DMS79 (cell line): ENCODE measurements at regions not wholly inside any gene's neighbourhood (a gene's known extent, or its start where the extent isn't known, plus 50 kb on each side); places are given as distances from the start of the nearest gene placed in this dataset.

Source experiments
- DNase-seq: peaks from one replicate; lab custom pipeline; 2025; lab: John Stamatoyannopoulos, UW

- DNase-seq, result no peak
These were observed 132.3 kb upstream of the CRY1 start for GRCh38 chr12:107225635-107226034.

GRCh38 chr12:107226126-107226525 is 132.8 kb upstream of the CRY1 start:
- DNase-seq, result no peak

GRCh38 chr12:107228076-107228475 is 134.7 kb upstream of the CRY1 start:
- DNase-seq, result no peak

GRCh38 chr12:107229827-107230226 is 136.5 kb upstream of the CRY1 start:
- DNase-seq, result no peak

- DNase-seq, result no peak
These were observed 138.0 kb upstream of the CRY1 start for GRCh38 chr12:107231303-107231702.

GRCh38 chr12:107233551-107233950 is 140.2 kb upstream of the CRY1 start:
- DNase-seq, result no peak

GRCh38 chr12:107235600-107235999 is 142.3 kb upstream of the CRY1 start:
- no peak for DNase-seq

- DNase-seq, result no peak
These were observed 143.6 kb upstream of the CRY1 start for GRCh38 chr12:107236824-107237511.

GRCh38 chr12:107238296-107238695 is 144.9 kb upstream of the CRY1 start:
- no peak for DNase-seq

- DNase-seq, result peak; percentile 18
These were observed 148.1 kb upstream of the CRY1 start for GRCh38 chr12:107241411-107241810.

GRCh38 chr12:107242189-107242588 is 148.8 kb upstream of the CRY1 start:
- DNase-seq, result peak; percentile 39

GRCh38 chr12:107243341-107243740 is 150.0 kb upstream of the CRY1 start:
- DNase-seq, result peak; percentile 83

GRCh38 chr12:107244584-107244983 is 151.2 kb upstream of the CRY1 start:
- DNase-seq, result no peak

GRCh38 chr12:107247650-107248049 is 154.3 kb upstream of the CRY1 start:
- no peak for DNase-seq

- no peak for DNase-seq
These were observed 154.8 kb upstream of the CRY1 start for GRCh38 chr12:107248187-107248586.

GRCh38 chr12:107251288-107251687 is 157.9 kb upstream of the CRY1 start:
- DNase-seq, result no peak

GRCh38 chr12:107253361-107253760 is 160.0 kb upstream of the CRY1 start:
- DNase-seq, result no peak

- DNase-seq, result no peak
These were observed 161.0 kb upstream of the CRY1 start for GRCh38 chr12:107254258-107254856.

- DNase-seq, result no peak
These were observed 165.4 kb upstream of the CRY1 start for GRCh38 chr12:107258780-107259179.

- DNase-seq, result no peak
These were observed 170.6 kb upstream of the CRY1 start for GRCh38 chr12:107263980-107264379.

GRCh38 chr12:107264667-107265066 is 171.3 kb upstream of the CRY1 start:
- DNase-seq, result no peak

- DNase-seq, result no peak
These were observed 174.3 kb upstream of the CRY1 start for GRCh38 chr12:107267604-107268003.

GRCh38 chr12:107271523-107271922 is 178.2 kb upstream of the CRY1 start:
- no peak for DNase-seq

GRCh38 chr12:107275530-107275929 is 182.2 kb upstream of the CRY1 start:
- DNase-seq, result no peak
